Spinal cord (tissue), 9 donors: ENCODE measurements at regions not wholly inside any gene's neighbourhood (a gene's known extent, or its start where the extent isn't known, plus 50 kb on each side); places are given as distances from the start of the nearest gene placed in this dataset.

ENCODE experiments used
- DNase-seq, 6 donors: peaks; one replicate each; pipeline versions ENCODE4 v3.0.0 to v3.0.0-alpha.2; 2013 to 2015; ENCODE audit warnings: low spot score in 6 of 6, low read depth in 4 of 6
- H3K27ac ChIP-seq: one replicate; pipeline ENCODE4 v1.5.1; 2013; ENCODE audit warnings: low read depth, low read length, control low read depth
- H3K27me3 ChIP-seq: one replicate; pipeline ENCODE4 v1.6.1; 2013; ENCODE audit warnings: low read length; ENCODE audit not compliant: control insufficient read depth, insufficient read depth
- H3K36me3 ChIP-seq: one replicate; pipeline ENCODE4 v1.6.1; 2013; ENCODE audit warnings: low read length; ENCODE audit not compliant: control insufficient read depth, insufficient read depth
- H3K4me1 ChIP-seq: one replicate; pipeline ENCODE4 v1.6.1; 2013; ENCODE audit warnings: low read length; ENCODE audit not compliant: control insufficient read depth, insufficient read depth
- H3K4me3 ChIP-seq: one replicate; pipeline ENCODE4 v1.5.1; 2013; ENCODE audit warnings: low read depth, low read length, control low read depth
- H3K9me3 ChIP-seq: one replicate; pipeline ENCODE4 v1.6.1; 2013; ENCODE audit warnings: low read length; ENCODE audit not compliant: control insufficient read depth, insufficient read depth
- WGBS: methylation state at CpG from one replicate; pipeline ENCODE4 v1.1.5; 2013; ENCODE audit warnings: missing lambda C conversion rate; ENCODE audit not compliant: insufficient coverage; 5-methylcytosine and 5-hydroxymethylcytosine counted together
- donor health status: healthy.

- H3K9me3 ChIP-seq = no peaks in the 10 kb centered on the region
- no peaks in the 10 kb centered on the region for H3K36me3 ChIP-seq
- 60% methylated on average over 1 of the region's 2 CpGs for WGBS
- no peak overlapping the region for H3K4me3 ChIP-seq
- no peak overlapping the region for H3K27ac ChIP-seq
- DNase-seq = peak in 1 of 6 donors; percentile 53
- no peaks in the 10 kb centered on the region for H3K27me3 ChIP-seq
- H3K4me1 ChIP-seq = no peaks in the 10 kb centered on the region
Observed at GRCh38 chr20:9981829-9982228, 53.0 kb upstream of the ANKEF1 start.

GRCh38 chr20:9978397-9979004 is 56.3 kb upstream of the ANKEF1 start:
- no peaks in the 10 kb centered on the region for H3K4me1 ChIP-seq
- no CpG with 5 or more reads among the region's 6 CpGs for WGBS
- no peak overlapping the region for H3K27ac ChIP-seq
- no peaks in the 10 kb centered on the region for H3K27me3 ChIP-seq
- H3K4me3 ChIP-seq = no peak overlapping the region
- no peaks in the 10 kb centered on the region for H3K9me3 ChIP-seq
- peak; percentile 55 to 97 (median 74) for DNase-seq
- no peaks in the 10 kb centered on the region for H3K36me3 ChIP-seq

GRCh38 chr20:9977629-9978028 is 57.2 kb upstream of the ANKEF1 start:
- Histone ChIP-seq H3K27me3 (no peaks in the 10 kb centered on the region), H3K4me3 (no peak overlapping the region)
- WGBS = 40% methylated on average over 1 of the region's 1 CpG

GRCh38 chr20:9974324-9974723 is 60.5 kb upstream of the ANKEF1 start:
- H3K27me3 ChIP-seq = no peaks in the 10 kb centered on the region
- H3K27ac ChIP-seq = no peak overlapping the region
- no peaks in the 10 kb centered on the region for H3K36me3 ChIP-seq
- WGBS = 100% methylated on average over 1 of the region's 2 CpGs
- DNase-seq = no peak
- no peak overlapping the region for H3K4me3 ChIP-seq
- H3K9me3 ChIP-seq = no peaks in the 10 kb centered on the region
- H3K4me1 ChIP-seq = no peaks in the 10 kb centered on the region

More at GRCh38 chr20:9977629-9978028, 57.2 kb upstream of the ANKEF1 start:
- H3K36me3 ChIP-seq = no peaks in the 10 kb centered on the region
- no peak for DNase-seq
- no peaks in the 10 kb centered on the region for H3K9me3 ChIP-seq
- H3K4me1 ChIP-seq = no peaks in the 10 kb centered on the region
- H3K27ac ChIP-seq = no peak overlapping the region

GRCh38 chr20:9971746-9972145 is 63.0 kb upstream of the ANKEF1 start:
- 89% methylated on average over 1 of the region's 1 CpG for WGBS
- H3K4me3 ChIP-seq = no peak overlapping the region
- no peak for DNase-seq
- H3K9me3 ChIP-seq = no peaks in the 10 kb centered on the region
- no peaks in the 10 kb centered on the region for H3K27me3 ChIP-seq
- no peaks in the 10 kb centered on the region for H3K4me1 ChIP-seq
- no peak overlapping the region for H3K27ac ChIP-seq
- no peaks in the 10 kb centered on the region for H3K36me3 ChIP-seq

- Histone ChIP-seq H3K27me3 (no peaks in the 10 kb centered on the region), H3K27ac (no peak overlapping the region), H3K4me1 (no peaks in the 10 kb centered on the region), H3K36me3 (no peaks in the 10 kb centered on the region), H3K9me3 (no peaks in the 10 kb centered on the region), H3K4me3 (no peak overlapping the region)
- DNase-seq = no peak
- WGBS = 93% methylated on average over 1 of the region's 1 CpG
Observed at GRCh38 chr20:9969626-9970025, 65.2 kb upstream of the ANKEF1 start.

GRCh38 chr20:9968015-9968414 is 66.8 kb upstream of the ANKEF1 start:
- H3K27me3 ChIP-seq = no peaks in the 10 kb centered on the region
- DNase-seq = peak in 2 of 6 donors; percentile 7 to 22
- H3K4me3 ChIP-seq = no peak overlapping the region
- H3K4me1 ChIP-seq = no peaks in the 10 kb centered on the region
- no peak overlapping the region for H3K27ac ChIP-seq
- no peaks in the 10 kb centered on the region for H3K9me3 ChIP-seq
- H3K36me3 ChIP-seq = no peaks in the 10 kb centered on the region
- WGBS = 42% methylated on average over 1 of the region's 1 CpG

- H3K36me3 ChIP-seq = no peaks in the 10 kb centered on the region
- H3K27me3 ChIP-seq = no peaks in the 10 kb centered on the region
- H3K9me3 ChIP-seq = no peaks in the 10 kb centered on the region
- 73% methylated on average over 4 of the region's 7 CpGs for whole genome bisulfite sequencing
- H3K4me3 ChIP-seq = no peak overlapping the region
- DNase-seq = peak in 2 of 6 donors; percentile 17 to 57
- H3K27ac ChIP-seq = no peak overlapping the region
- H3K4me1 ChIP-seq = no peaks in the 10 kb centered on the region
Observed at GRCh38 chr20:9966966-9967365, 67.8 kb upstream of the ANKEF1 start.

- Histone ChIP-seq H3K36me3 (no peaks in the 10 kb centered on the region), H3K27me3 (no peaks in the 10 kb centered on the region), H3K4me1 (no peaks in the 10 kb centered on the region), H3K4me3 (no peak overlapping the region), H3K27ac (no peak overlapping the region), H3K9me3 (no peaks in the 10 kb centered on the region)
- no peak for DNase-seq
- no CpG with 5 or more reads among the region's 4 CpGs for WGBS
Observed at GRCh38 chr20:9963029-9963428, 71.8 kb upstream of the ANKEF1 start.

- Histone ChIP-seq H3K36me3 (no peaks in the 10 kb centered on the region), H3K27ac (no peak overlapping the region), H3K4me3 (no peak overlapping the region), H3K27me3 (no peaks in the 10 kb centered on the region), H3K9me3 (no peaks in the 10 kb centered on the region), H3K4me1 (no peaks in the 10 kb centered on the region)
- DNase-seq = no peak
Observed at GRCh38 chr20:9958693-9959092, 76.1 kb upstream of the ANKEF1 start.
